ENCODE measurements at regions not wholly inside any gene's neighbourhood (a gene's known extent, or its start where the extent isn't known, plus 50 kb on each side); places are given as distances from the start of the nearest gene placed in this dataset.

- TF ChIP-seq CTCF (IDR thresholded peaks at IDR 0.05; ENCODE audit: insufficient read depth, low read length) = no peak
- no peak overlapping the region for H3K4me3 ChIP-seq (ENCODE audit: low read depth, low read length)
- peak; percentile 2 for DNase-seq (ENCODE audit: low read depth)
These were observed 116.9 kb downstream of the NR4A2 start for GRCh38 chr2:156215656-156216055.

- TF ChIP-seq CTCF (IDR thresholded peaks at IDR 0.05; ENCODE audit: insufficient read depth, low read length) = no peak
- no peak overlapping the region for H3K4me3 ChIP-seq (ENCODE audit: low read depth, low read length)
- no peak for DNase-seq (ENCODE audit: low read depth)
These were observed 121.2 kb downstream of the NR4A2 start for GRCh38 chr2:156211318-156211717.

- no peak for DNase-seq (ENCODE audit: low read depth)
- H3K4me3 ChIP-seq (ENCODE audit: low read depth, low read length) = no peak overlapping the region
These were observed 126.2 kb downstream of the NR4A2 start for GRCh38 chr2:156206355-156206754.

GRCh38 chr2:156199588-156199987 lies 132.9 kb downstream of the NR4A2 start:
- no peak overlapping the region for H3K4me3 ChIP-seq (ENCODE audit: low read depth, low read length)
- DNase-seq (ENCODE audit: low read depth) = no peak
- TF ChIP-seq CTCF (IDR thresholded peaks at IDR 0.05; ENCODE audit: insufficient read depth, low read length) = no peak

More at GRCh38 chr2:156206355-156206754, 126.2 kb downstream of the NR4A2 start:
- no peak for TF ChIP-seq CTCF (IDR thresholded peaks at IDR 0.05; ENCODE audit: insufficient read depth, low read length)

GRCh38 chr2:156196031-156196430 lies 136.5 kb downstream of the NR4A2 start:
- no peak for DNase-seq (ENCODE audit: low read depth)
- TF ChIP-seq CTCF (IDR thresholded peaks at IDR 0.05; ENCODE audit: insufficient read depth, low read length) = no peak
- H3K4me3 ChIP-seq (ENCODE audit: low read depth, low read length) = no peak overlapping the region

GRCh38 chr2:156192468-156192867 lies 140.1 kb downstream of the NR4A2 start:
- TF ChIP-seq CTCF (IDR thresholded peaks at IDR 0.05; ENCODE audit: insufficient read depth, low read length) = no peak
- no peak overlapping the region for H3K4me3 ChIP-seq (ENCODE audit: low read depth, low read length)
- DNase-seq (ENCODE audit: low read depth) = peak; percentile 8

GRCh38 chr2:156191527-156191926 lies 141.0 kb downstream of the NR4A2 start:
- no peak for TF ChIP-seq CTCF (IDR thresholded peaks at IDR 0.05; ENCODE audit: insufficient read depth, low read length)
- no peak for DNase-seq (ENCODE audit: low read depth)

More at GRCh38 chr2:156191527-156191926, 141.0 kb downstream of the NR4A2 start:
- no peak overlapping the region for H3K4me3 ChIP-seq (ENCODE audit: low read depth, low read length)
